Muscle layer of duodenum (tissue), 2 donors: ENCODE measurements at regions not wholly inside any gene's neighbourhood (a gene's known extent, or its start where the extent isn't known, plus 50 kb on each side); places are given as distances from the start of the nearest gene placed in this dataset.
"Not testable (repeated sequence)": the region's sequence is repeated elsewhere in the genome, so short reads cannot be mapped to it uniquely, and the experiment has no call there.

ENCODE experiments used
- H3K27ac ChIP-seq: one replicate; pipeline ENCODE4 v1.7.0; 2013; ENCODE audit warnings: mild to moderate bottlenecking, low read length
- H3K27me3 ChIP-seq: one replicate; pipeline ENCODE4 v1.7.0; 2013; ENCODE audit warnings: low read depth, mild to moderate bottlenecking, control low read depth, low read length
- H3K36me3 ChIP-seq, 2 donors: one replicate each; pipeline ENCODE4 v1.7.0; 2013; ENCODE audit warnings: low read length in 2 of 2, control low read depth in 1 of 2, mild to moderate bottlenecking in 1 of 2; ENCODE audit not compliant: insufficient read depth in 2 of 2, control insufficient read depth in 1 of 2
- H3K4me1 ChIP-seq, 2 donors: one replicate each; pipeline ENCODE4 v1.7.0; 2013; ENCODE audit warnings: low read length in 2 of 2, mild to moderate bottlenecking in 2 of 2, control low read depth in 1 of 2, moderate library complexity in 1 of 2; ENCODE audit not compliant: insufficient read depth in 2 of 2, control insufficient read depth in 1 of 2
- H3K4me3 ChIP-seq, 2 donors: one replicate each; pipeline ENCODE4 v1.7.0; 2013; ENCODE audit warnings: low read length in 2 of 2, low read depth in 1 of 2, mild to moderate bottlenecking in 1 of 2
- H3K9me3 ChIP-seq, 2 donors: one replicate each; pipeline ENCODE4 v1.7.0; 2013; ENCODE audit warnings: low read length in 2 of 2, control low read depth in 1 of 2, mild to moderate bottlenecking in 1 of 2; ENCODE audit not compliant: control insufficient read depth in 1 of 2
- donor health status: healthy.

DNA sequence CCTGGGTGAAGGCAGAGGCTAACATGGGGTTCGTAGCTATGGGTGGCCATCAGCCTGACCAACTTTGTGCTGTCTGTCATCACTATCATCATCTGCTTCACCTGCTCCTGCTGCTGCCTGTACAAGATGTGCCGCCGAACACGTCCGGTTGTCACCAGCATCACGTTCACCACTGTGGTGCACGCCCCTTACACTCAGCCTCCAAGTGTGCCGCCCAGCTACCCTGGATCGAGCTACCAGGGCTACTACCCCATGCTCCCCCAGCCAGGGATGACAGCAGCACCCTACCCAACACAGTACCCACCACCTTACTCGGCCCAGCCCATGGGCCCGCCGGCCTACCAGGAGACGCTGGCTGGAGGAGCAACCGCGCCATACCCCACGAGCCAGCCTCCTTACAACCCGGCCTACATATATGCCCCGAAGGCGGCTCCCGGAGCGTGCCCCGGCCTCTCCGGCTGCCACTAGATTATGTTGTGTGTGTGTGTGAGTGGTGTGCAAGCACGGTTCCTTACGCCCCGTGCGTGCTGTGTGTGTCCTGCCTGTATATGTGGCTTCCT is 213.4 kb upstream of the XIST start:
- Histone ChIP-seq H3K4me3 (no peak overlapping the region), H3K27ac (no peak overlapping the region), H3K9me3 (peaks cover 0 to 10% of the 10 kb centered on the region in 2 donors), H3K4me1 (no peaks in the 10 kb centered on the region), H3K36me3 (peaks cover 0 to 6% of the 10 kb centered on the region in 2 donors), H3K27me3 (no peaks in the 10 kb centered on the region)

DNA sequence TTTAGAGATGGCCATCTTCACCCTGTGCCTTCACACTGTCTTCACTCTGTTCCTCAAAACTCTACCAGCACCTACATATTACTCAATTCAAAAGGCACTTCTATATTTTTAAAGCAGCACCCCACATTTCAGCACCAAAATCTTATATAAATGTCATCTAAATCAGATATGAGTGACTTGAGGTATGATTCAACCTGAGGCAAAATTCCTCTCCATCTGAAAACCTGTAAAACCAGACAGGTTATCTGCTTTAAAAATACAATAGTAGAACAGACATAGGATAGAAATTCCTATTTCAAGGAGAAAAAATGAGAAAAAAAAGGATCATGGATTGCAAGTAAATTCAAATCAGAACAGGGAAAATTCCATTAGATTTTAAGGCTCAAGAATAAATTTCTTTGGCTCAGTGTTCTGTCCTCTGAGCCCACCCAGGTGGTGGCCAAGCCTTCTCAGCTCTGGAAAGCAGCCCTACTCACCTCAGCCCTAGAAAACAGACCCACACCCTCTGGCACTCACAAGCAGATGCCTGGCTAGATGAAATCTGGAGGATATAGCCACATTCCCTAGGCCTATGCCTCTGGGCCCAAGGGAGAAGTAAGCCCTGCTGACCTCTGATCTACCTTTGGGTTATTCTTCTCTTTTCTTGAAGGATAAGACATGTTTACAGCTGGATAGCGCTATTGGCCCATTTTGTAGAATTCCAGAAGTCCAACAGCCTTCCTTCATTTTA is 211.1 kb upstream of the XIST start:
- H3K4me3 ChIP-seq: no peak overlapping the region
- H3K9me3 ChIP-seq: peaks cover 0 to 3% of the 10 kb centered on the region in 2 donors
- no peak overlapping the region for H3K27ac ChIP-seq
- H3K27me3 ChIP-seq: no peaks in the 10 kb centered on the region
- no peaks in the 10 kb centered on the region for H3K36me3 ChIP-seq
- H3K4me1 ChIP-seq: no peaks in the 10 kb centered on the region

DNA sequence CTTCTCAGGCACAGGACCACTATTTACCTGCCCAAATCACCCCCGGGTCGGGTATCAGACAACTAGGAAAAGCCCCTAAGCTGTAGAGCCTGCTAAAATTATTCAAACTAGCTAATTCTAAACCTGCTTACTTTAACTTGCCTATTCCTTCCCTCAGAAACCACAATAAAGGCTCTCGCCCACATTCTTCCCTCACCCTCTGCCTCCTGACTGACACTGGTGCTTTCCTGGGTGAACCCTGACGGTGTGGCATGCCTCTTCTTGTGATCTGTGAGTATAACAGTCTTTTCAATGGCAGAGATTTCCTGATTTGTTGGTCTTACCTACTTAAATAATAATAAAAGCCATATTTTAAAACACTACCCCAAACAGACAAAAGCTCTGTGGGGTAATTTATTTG is 209.4 kb upstream of the XIST start:
- no peaks in the 10 kb centered on the region for H3K9me3 ChIP-seq
- no peaks in the 10 kb centered on the region for H3K36me3 ChIP-seq
- no peaks in the 10 kb centered on the region for H3K27me3 ChIP-seq
- H3K4me3 ChIP-seq: no peak overlapping the region
- H3K4me1 ChIP-seq: no peaks in the 10 kb centered on the region
- H3K27ac ChIP-seq: no peak overlapping the region

DNA sequence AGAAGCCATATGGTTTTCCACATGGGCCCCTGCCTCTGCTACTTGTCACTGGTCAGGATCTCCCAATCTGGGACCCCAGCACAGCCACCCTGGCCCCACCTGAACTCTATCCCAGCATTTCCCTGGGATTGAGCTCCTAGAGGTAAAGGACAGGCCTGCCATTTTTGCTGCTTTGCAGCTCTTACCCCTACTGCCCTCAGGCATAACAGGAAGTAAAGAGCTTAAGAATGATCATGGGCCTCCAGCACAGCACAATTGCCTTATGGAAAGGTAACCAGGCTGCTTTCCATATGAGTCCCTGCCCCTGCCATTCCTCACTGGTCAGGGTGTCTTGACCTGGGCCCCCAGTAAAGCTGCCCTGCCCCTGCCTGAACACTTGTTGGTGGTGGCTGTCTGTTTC is 196.6 kb upstream of the XIST start:
- peaks cover 0 to 2% of the 10 kb centered on the region in 2 donors for H3K9me3 ChIP-seq
- no peaks in the 10 kb centered on the region for H3K36me3 ChIP-seq
- no peak overlapping the region for H3K27ac ChIP-seq
- no peaks in the 10 kb centered on the region for H3K27me3 ChIP-seq
- no peaks in the 10 kb centered on the region for H3K4me1 ChIP-seq
- no peak overlapping the region for H3K4me3 ChIP-seq

DNA sequence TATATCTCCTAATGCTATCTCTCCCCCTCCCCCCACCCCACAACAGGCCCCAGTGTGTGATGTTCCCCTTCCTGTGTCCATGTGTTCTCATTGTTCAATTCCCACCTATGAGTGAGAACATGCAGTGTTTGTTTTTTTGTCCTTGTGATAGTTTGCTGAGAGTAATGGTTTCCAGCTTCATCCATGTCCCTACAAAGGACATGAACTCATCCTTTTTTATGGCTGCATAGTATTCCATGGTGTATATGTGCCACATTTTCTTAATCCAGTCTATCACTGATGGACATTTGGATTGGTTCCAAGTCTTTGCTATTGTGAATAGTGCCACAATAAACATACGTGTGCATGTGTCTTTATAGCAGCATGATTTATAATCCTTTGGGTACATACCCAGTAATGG is 181.6 kb upstream of the XIST start:
- not testable (repeated sequence) for H3K4me1 ChIP-seq, H3K27ac ChIP-seq, H3K4me3 ChIP-seq, H3K27me3 ChIP-seq, H3K9me3 ChIP-seq, H3K36me3 ChIP-seq

DNA sequence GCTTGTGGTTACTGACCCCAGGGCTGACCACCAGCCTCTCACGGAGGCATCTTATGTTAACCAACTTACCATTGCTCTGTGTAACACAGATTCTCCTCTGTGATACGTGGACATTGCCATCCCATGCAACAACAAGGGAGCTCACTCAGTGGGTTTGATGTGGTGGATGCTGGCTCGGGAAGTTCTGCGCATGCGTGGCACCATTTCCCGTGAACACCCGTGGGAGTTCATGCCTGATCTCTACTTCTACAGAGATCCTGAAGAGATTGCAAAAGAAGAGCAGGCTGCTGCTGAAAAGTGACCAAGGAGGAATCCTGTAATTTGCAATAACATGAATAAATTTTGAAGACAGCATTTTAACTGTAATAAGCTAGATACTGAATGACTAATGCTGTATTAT is 179.0 kb upstream of the XIST start:
- not testable (repeated sequence) for H3K4me3 ChIP-seq, H3K36me3 ChIP-seq, H3K4me1 ChIP-seq, H3K27me3 ChIP-seq, H3K27ac ChIP-seq, H3K9me3 ChIP-seq

DNA sequence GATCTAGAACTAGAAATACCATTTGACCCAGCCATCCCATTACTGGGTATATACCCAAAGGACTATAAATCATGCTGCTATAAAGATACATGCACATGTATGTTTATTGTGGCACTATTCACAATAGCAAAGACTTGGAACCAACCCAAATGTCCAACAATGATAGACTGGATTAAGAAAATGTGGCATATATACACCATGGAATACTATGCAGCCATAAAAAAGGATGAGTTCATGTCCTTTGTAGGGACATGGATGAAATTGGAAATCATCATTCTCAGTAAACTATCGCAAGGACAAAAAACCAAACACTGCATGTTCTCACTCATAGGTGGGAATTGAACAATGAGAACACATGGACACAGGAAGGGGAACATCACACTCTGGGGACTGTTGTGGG is 178.3 kb upstream of the XIST start:
- not testable (repeated sequence) for H3K9me3 ChIP-seq, H3K27ac ChIP-seq, H3K4me3 ChIP-seq, H3K27me3 ChIP-seq, H3K36me3 ChIP-seq, H3K4me1 ChIP-seq

DNA sequence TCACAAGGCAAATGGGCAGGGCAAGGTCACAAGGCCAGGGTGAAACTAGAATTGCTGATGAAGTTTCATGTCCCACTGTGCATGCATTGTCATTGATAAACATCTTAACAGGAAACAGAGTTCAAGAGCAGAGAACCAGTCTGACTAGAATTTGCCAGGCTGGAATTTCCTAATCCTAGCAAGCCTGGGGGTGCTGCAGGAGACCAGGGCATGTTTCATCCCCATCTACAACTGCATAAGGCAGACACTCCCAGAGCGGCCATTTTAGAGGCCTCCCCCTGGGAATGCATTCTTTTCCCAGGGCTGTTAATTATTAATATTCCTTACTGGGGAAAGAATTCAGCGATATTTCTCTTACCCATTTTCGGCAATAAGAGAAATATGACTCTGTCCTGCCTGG is 172.6 kb upstream of the XIST start:
- not testable (repeated sequence) for H3K27ac ChIP-seq, H3K4me3 ChIP-seq, H3K9me3 ChIP-seq, H3K27me3 ChIP-seq, H3K4me1 ChIP-seq, H3K36me3 ChIP-seq

DNA sequence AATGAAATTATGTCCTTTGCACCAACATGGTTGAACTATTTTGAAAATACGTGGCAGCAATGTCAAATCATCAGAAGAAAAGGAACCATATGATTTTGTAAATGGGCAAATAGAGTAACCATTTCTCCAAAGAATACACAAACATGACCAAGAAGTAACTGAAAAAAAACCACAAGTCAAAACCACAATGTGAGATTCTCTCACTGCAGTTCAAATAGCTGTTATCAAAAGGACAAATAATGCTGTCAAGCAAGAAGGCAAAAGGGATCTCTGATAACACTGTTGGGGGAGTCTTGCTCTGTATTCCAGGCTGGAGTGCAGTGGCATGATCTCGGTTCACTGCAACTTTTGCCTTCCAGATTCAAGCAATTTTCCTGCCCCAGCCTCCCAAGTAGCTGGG is 170.7 kb upstream of the XIST start:
- Histone ChIP-seq H3K27me3 (no peaks in the 10 kb centered on the region), H3K4me3 (no peak overlapping the region), H3K4me1 (no peaks in the 10 kb centered on the region), H3K9me3 (peaks cover 0 to 3% of the 10 kb centered on the region in 2 donors), H3K36me3 (no peaks in the 10 kb centered on the region), H3K27ac (no peak overlapping the region)

DNA sequence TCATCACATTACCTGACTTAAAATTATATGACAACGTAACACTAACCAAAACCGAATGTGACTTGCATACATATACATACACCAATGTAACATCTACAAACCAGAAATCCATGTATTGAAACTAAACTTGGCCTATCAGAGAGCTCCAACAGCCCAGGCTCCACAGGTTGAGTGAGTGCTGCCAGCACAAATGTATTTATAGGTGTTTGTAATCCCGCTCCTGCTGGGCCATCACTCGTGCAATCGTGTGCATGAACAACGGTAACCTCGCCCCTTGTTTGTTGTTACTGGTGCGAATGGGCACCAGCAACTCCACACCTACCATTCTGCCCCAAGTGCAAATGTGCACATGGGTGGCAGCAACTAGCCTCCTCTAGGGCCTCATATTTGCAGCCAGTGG is 165.7 kb upstream of the XIST start:
- Histone ChIP-seq H3K27ac (no peak overlapping the region), H3K9me3 (no peaks in the 10 kb centered on the region), H3K27me3 (no peaks in the 10 kb centered on the region), H3K4me1 (no peaks in the 10 kb centered on the region), H3K4me3 (no peak overlapping the region), H3K36me3 (no peaks in the 10 kb centered on the region)

DNA sequence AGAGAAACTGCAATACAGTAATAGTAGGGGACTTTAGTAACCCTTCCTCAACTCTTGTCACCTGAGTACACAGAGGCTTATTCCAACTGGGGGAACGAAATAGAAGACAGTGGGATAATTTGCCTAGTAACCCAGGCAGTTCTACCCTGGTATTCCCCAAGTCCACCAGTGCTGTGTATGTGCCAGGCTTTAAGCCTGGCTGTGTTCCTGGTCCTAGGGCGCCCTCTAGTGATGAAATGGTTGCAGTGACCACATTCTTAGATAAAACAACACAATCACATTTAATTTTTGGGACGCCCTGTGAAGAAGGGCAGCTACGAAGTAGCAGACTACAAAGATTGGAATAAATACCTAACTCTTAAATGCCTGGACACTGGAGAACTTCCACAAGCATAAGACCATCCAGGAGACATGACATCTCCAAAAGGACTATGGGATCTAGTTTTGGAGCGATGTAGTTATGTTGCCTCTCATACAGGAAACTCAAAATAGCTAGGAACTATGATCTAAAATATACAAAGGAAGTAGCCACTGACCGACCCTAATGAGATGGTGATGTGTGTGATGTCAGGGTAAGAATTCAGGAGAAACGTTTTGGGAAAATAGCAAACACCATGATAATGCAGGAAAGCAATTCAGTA is 163.0 kb upstream of the XIST start:
- Histone ChIP-seq H3K36me3 (no peaks in the 10 kb centered on the region), H3K27me3 (no peaks in the 10 kb centered on the region), H3K27ac (no peak overlapping the region), H3K4me1 (no peaks in the 10 kb centered on the region), H3K9me3 (no peaks in the 10 kb centered on the region), H3K4me3 (no peak overlapping the region)

DNA sequence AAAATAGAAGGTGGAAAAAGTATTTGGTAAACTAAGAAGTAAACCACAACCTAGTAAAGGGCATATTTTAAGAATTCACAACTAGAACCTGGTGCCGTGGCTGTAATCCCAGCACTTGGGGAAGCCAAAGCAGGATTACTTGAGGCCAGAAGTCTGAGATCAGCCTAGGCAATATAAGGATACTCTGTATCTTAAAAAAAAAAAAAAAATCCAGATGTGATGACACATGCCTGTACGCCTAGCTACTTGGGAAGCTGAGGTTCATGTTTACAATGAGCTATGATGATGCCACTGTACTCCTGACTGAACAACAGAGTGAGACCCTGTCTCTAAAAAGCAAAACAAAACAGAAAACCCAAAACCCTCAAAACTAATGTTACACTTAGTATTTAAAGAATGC is 156.5 kb upstream of the XIST start:
- no peaks in the 10 kb centered on the region for H3K9me3 ChIP-seq
- no peak overlapping the region for H3K4me3 ChIP-seq
- peaks cover 0 to 3% of the 10 kb centered on the region in 2 donors for H3K36me3 ChIP-seq
- no peaks in the 10 kb centered on the region for H3K4me1 ChIP-seq
- H3K27ac ChIP-seq: no peak overlapping the region
- H3K27me3 ChIP-seq: no peaks in the 10 kb centered on the region
